HEK293 (cell line): ENCODE measurements at regions not wholly inside any gene's neighbourhood (a gene's known extent, or its start where the extent isn't known, plus 50 kb on each side); places are given as distances from the start of the nearest gene placed in this dataset.

Experiments used
- CTCF ChIA-PET: fragments of 350-600 bp; formaldehyde crosslinking; extraction: SDS; loops from one replicate; lab custom pipeline; 2021; ENCODE audit warnings: antibody characterized with exemption; lab: Yijun Ruan, JAX
- POLR2A ChIA-PET: fragments of 300-600 bp; formaldehyde crosslinking; extraction: SDS; loops from one replicate; lab custom pipeline; 2020; ENCODE audit warnings: antibody characterized with exemption, inconsistent platforms; lab: Yijun Ruan, JAX
- H3K27ac ChIP-seq: fragments of 200-500 bp; sonication (Bioruptor generic); 2 replicates; pipeline ENCODE4 v1.5.1; 2014; ENCODE audit warnings: low read depth, low read length, control low read depth, inconsistent platforms; ENCODE audit errors: extremely low read depth
- H3K36me3 ChIP-seq, 2 experiments: fragments of 200-500 bp in 1 of 2; sonication (Bioruptor generic) in 1 of 2; 1 replicate in 1 of 2; 2 replicates in 1 of 2; pipeline ENCODE4 v1.5.1; 2014 to 2017; ENCODE audit warnings: inconsistent platforms in 2 of 2, low read length in 2 of 2; ENCODE audit not compliant: control insufficient read depth in 2 of 2, insufficient read depth in 1 of 2
- H3K4me1 ChIP-seq: fragments of 200-500 bp; sonication (Bioruptor generic); 2 replicates; pipeline ENCODE4 v1.5.1; 2014; ENCODE audit warnings: mild to moderate bottlenecking, low read length, inconsistent platforms; ENCODE audit not compliant: control insufficient read depth, insufficient read depth
- H3K4me3 ChIP-seq: 2 replicates; pipeline ENCODE4 v1.5.1; 2011; ENCODE audit warnings: low read depth, mild to moderate bottlenecking, control low read depth, low read length, moderate library complexity
- H3K9me3 ChIP-seq: fragments of 200-500 bp; sonication (Bioruptor generic); 2 replicates; pipeline ENCODE4 v1.5.1; 2014; ENCODE audit warnings: low read depth, low read length, inconsistent platforms; ENCODE audit not compliant: control insufficient read depth, insufficient read depth
- KLF8 ChIP-seq: fragments of 450-650 bp; formaldehyde crosslinking; IDR thresholded peaks from 2 replicates; pipeline ENCODE4 v1.5.1; 2016; ENCODE audit warnings: missing biosample characterization, missing genetic modification characterization
- OSR2 ChIP-seq: fragments of 450-650 bp; formaldehyde crosslinking; IDR thresholded peaks from 2 replicates; pipeline ENCODE4 v1.5.1; 2016; ENCODE audit warnings: missing biosample characterization, missing genetic modification characterization
- OVOL3 ChIP-seq: fragments of 450-650 bp; formaldehyde crosslinking; IDR thresholded peaks from 2 replicates; pipeline ENCODE4 v1.5.1; 2016; ENCODE audit warnings: missing biosample characterization, missing genetic modification characterization
- REPIN1 ChIP-seq: fragments of 450-650 bp; formaldehyde crosslinking; IDR thresholded peaks from 2 replicates; pipeline ENCODE4 v1.5.1; 2017; ENCODE audit warnings: missing biosample characterization, missing genetic modification characterization, low read depth
- SETDB1 ChIP-seq: IDR thresholded peaks from one replicate; pipeline ENCODE4 v1.6.1; 2017; ENCODE audit warnings: mild to moderate bottlenecking, low read length, moderate library complexity, mixed read lengths; ENCODE audit not compliant: insufficient read length
- SP2 ChIP-seq: fragments of 450-650 bp; formaldehyde crosslinking; IDR thresholded peaks from 2 replicates; pipeline ENCODE4 v1.5.1; 2016; ENCODE audit warnings: missing biosample characterization, missing genetic modification characterization
- TRIM28 ChIP-seq: IDR thresholded peaks from 2 replicates; pipeline ENCODE4 v1.6.1; 2011; ENCODE audit warnings: low read length, control low read depth, borderline replicate concordance
- YY2 ChIP-seq: fragments of 450-650 bp; formaldehyde crosslinking; IDR thresholded peaks from 2 replicates; pipeline ENCODE4 v1.5.1; 2016; ENCODE audit warnings: missing biosample characterization, missing genetic modification characterization
- ZBTB48 ChIP-seq: fragments of 450-650 bp; formaldehyde crosslinking; IDR thresholded peaks from 2 replicates; pipeline ENCODE4 v1.5.1; 2016; ENCODE audit warnings: missing biosample characterization, missing genetic modification characterization
- ZBTB8A ChIP-seq: fragments of 450-650 bp; formaldehyde crosslinking; IDR thresholded peaks from 2 replicates; pipeline ENCODE4 v1.5.1; 2016; ENCODE audit warnings: missing biosample characterization, missing genetic modification characterization
- ZNF112 ChIP-seq: fragments of 450-650 bp; formaldehyde crosslinking; IDR thresholded peaks from 2 replicates; pipeline ENCODE4 v1.5.0; 2017; ENCODE audit warnings: missing biosample characterization, missing genetic modification characterization
- ZNF140 ChIP-seq: fragments of 450-650 bp; formaldehyde crosslinking; IDR thresholded peaks from 2 replicates; pipeline ENCODE4 v1.5.1; 2016; ENCODE audit warnings: missing biosample characterization, missing genetic modification characterization
- ZNF184 ChIP-seq: fragments of 450-650 bp; IDR thresholded peaks from 2 replicates; pipeline ENCODE4 v1.5.1; 2018; ENCODE audit warnings: missing biosample characterization, mild to moderate bottlenecking, missing genetic modification characterization
- ZNF19 ChIP-seq: fragments of 450-650 bp; formaldehyde crosslinking; IDR thresholded peaks from 2 replicates; pipeline ENCODE4; 2016; ENCODE audit warnings: missing biosample characterization, missing genetic modification characterization, low read depth
- ZNF311 ChIP-seq: fragments of 450-650 bp; formaldehyde crosslinking; IDR thresholded peaks from 2 replicates; pipeline ENCODE4 v1.5.1; 2017; ENCODE audit warnings: missing biosample characterization, missing genetic modification characterization, borderline replicate concordance
- ZNF366 ChIP-seq: fragments of 450-650 bp; formaldehyde crosslinking; conservative IDR thresholded peaks from 2 replicates; pipeline ENCODE4 v1.5.1; 2016; ENCODE audit warnings: missing biosample characterization, missing genetic modification characterization
- ZNF394 ChIP-seq: fragments of 450-650 bp; formaldehyde crosslinking; IDR thresholded peaks from 2 replicates; pipeline ENCODE4 v1.5.1; 2016; ENCODE audit warnings: missing biosample characterization, missing genetic modification characterization, mild to moderate bottlenecking, moderate library complexity, borderline replicate concordance
- ZNF404 ChIP-seq: fragments of 450-650 bp; formaldehyde crosslinking; IDR thresholded peaks from 2 replicates; pipeline ENCODE4 v1.5.1; 2017; ENCODE audit warnings: missing biosample characterization, missing genetic modification characterization
- ZNF423 ChIP-seq: fragments of 450-650 bp; formaldehyde crosslinking; IDR thresholded peaks from 2 replicates; pipeline ENCODE4 v1.5.1; 2016; ENCODE audit warnings: missing biosample characterization, missing genetic modification characterization
- ZNF558 ChIP-seq: fragments of 450-650 bp; formaldehyde crosslinking; IDR thresholded peaks from 2 replicates; pipeline ENCODE4 v1.5.1; 2016; ENCODE audit warnings: missing biosample characterization, missing genetic modification characterization
- ZNF561 ChIP-seq: fragments of 450-650 bp; IDR thresholded peaks from 2 replicates; pipeline ENCODE4 v1.5.1; 2018; ENCODE audit warnings: missing biosample characterization, missing genetic modification characterization, borderline replicate concordance
- ZNF585B ChIP-seq: fragments of 450-650 bp; formaldehyde crosslinking; IDR thresholded peaks from 2 replicates; pipeline ENCODE4 v1.5.1; 2016; ENCODE audit warnings: missing biosample characterization, missing genetic modification characterization
- ZNF600 ChIP-seq: fragments of 450-650 bp; formaldehyde crosslinking; IDR thresholded peaks from 2 replicates; pipeline ENCODE4 v1.5.1; 2016; ENCODE audit warnings: missing biosample characterization, missing genetic modification characterization
- ZNF623 ChIP-seq: fragments of 450-650 bp; formaldehyde crosslinking; IDR thresholded peaks from 2 replicates; pipeline ENCODE4 v1.5.1; 2016; ENCODE audit warnings: missing biosample characterization, missing genetic modification characterization
- ZNF791 ChIP-seq: fragments of 450-650 bp; formaldehyde crosslinking; IDR thresholded peaks from 2 replicates; pipeline ENCODE4 v1.5.1; 2016; ENCODE audit warnings: missing biosample characterization, missing genetic modification characterization
- TF ChIP-seq, protein P1 (sequence below): fragments of 450-650 bp; IDR thresholded peaks from 2 replicates; pipeline ENCODE4 v1.5.1; 2018; ENCODE audit warnings: missing biosample characterization, missing genetic modification characterization
- TF ChIP-seq, protein P2 (sequence below): fragments of 450-650 bp; formaldehyde crosslinking; IDR thresholded peaks from 2 replicates; pipeline ENCODE4 v1.5.1; 2017; ENCODE audit warnings: missing biosample characterization, missing genetic modification characterization
- TF ChIP-seq, protein P3 (sequence below): fragments of 450-650 bp; formaldehyde crosslinking; IDR thresholded peaks from 2 replicates; pipeline ENCODE4 v1.5.1; 2017; ENCODE audit warnings: missing biosample characterization, mild to moderate bottlenecking, missing genetic modification characterization, moderate library complexity
- TF ChIP-seq, protein P4 (sequence below): fragments of 450-650 bp; formaldehyde crosslinking; IDR thresholded peaks from 2 replicates; pipeline ENCODE4 v1.5.1; 2017; ENCODE audit warnings: missing biosample characterization, missing genetic modification characterization
- TF ChIP-seq, protein P5 (sequence below): fragments of 450-650 bp; formaldehyde crosslinking; IDR thresholded peaks from 2 replicates; pipeline ENCODE4 v1.5.1; 2016; ENCODE audit warnings: missing biosample characterization, missing genetic modification characterization

DNA sequence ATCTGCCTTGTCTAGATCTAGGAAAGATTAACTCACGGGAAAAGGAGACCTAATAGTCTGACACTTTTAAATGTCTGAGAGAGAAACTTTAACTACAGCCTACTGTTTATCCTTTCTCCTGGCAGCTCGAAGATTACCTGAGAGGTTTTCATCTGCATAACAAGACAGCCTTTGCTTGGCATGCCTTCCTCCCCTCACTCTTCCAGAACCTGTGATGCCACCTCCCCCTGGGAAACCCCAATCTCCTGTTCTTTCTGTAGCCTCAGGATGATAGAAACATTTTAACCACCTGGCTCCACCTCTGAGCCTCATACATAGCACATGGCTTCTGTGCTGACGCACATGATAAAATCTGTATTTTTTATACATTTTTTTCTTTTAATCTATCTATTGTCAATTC is 420.8 kb downstream of the CNTN6 start:
- no peak overlapping the region for H3K4me3 ChIP-seq
- CTCF ChIA-PET: no interaction called here

DNA sequence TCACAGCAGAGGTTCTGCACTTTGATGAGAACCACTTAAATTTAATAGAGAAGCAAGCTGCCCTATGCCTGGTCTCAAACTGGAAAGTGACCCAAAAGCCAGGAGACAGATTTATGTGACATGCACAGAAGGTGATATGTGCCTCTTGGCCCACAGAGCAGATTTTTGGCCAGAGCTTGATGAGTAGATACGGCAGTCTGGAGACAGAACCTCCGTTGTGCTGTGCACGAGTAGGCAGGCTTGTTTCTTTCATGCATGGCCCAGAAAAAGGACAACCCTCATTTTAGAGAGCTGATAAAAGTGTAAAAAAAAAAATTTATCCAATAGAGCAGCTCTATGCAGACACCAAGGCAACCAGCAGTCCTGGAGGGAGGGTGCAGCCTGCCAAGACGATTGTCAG is 423.1 kb downstream of the CNTN6 start:
- Histone ChIP-seq H3K36me3 (no peaks in the 10 kb centered on the region), H3K4me1 (no peaks in the 10 kb centered on the region), H3K27ac (no peak overlapping the region)
- POLR2A ChIA-PET: no interaction called here
- TF ChIP-seq ZNF600 (no peak), ZNF311 (tag by site-specific recombination) (no peak), ZNF561 (tag by site-specific recombination) (no peak), ZNF112 (no peak), ZNF184 (tag by site-specific recombination) (no peak), SETDB1 (no peak), ZNF404 (tag by site-specific recombination) (no peak), TRIM28 (no peak), YY2 (no peak)
- TF ChIP-seq, protein P1, sequence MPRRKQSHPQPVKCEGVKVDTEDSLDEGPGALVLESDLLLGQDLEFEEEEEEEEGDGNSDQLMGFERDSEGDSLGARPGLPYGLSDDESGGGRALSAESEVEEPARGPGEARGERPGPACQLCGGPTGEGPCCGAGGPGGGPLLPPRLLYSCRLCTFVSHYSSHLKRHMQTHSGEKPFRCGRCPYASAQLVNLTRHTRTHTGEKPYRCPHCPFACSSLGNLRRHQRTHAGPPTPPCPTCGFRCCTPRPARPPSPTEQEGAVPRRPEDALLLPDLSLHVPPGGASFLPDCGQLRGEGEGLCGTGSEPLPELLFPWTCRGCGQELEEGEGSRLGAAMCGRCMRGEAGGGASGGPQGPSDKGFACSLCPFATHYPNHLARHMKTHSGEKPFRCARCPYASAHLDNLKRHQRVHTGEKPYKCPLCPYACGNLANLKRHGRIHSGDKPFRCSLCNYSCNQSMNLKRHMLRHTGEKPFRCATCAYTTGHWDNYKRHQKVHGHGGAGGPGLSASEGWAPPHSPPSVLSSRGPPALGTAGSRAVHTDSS (tag by site-specific recombination): no peak
- TF ChIP-seq, protein P2, sequence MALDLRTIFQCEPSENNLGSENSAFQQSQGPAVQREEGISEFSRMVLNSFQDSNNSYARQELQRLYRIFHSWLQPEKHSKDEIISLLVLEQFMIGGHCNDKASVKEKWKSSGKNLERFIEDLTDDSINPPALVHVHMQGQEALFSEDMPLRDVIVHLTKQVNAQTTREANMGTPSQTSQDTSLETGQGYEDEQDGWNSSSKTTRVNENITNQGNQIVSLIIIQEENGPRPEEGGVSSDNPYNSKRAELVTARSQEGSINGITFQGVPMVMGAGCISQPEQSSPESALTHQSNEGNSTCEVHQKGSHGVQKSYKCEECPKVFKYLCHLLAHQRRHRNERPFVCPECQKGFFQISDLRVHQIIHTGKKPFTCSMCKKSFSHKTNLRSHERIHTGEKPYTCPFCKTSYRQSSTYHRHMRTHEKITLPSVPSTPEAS (tag by site-specific recombination): no peak
- TF ChIP-seq, all 188 proteins: peak for 0
- no peaks in the 10 kb centered on the region for H3K9me3 ChIP-seq
- CTCF ChIA-PET: no interaction called here
- no peak overlapping the region for H3K4me3 ChIP-seq

More for the DNA sequence above, 420.8 kb downstream of the CNTN6 start:
- TF ChIP-seq KLF8 (no peak), ZNF791 (tag by site-specific recombination) (no peak), ZNF623 (tag by site-specific recombination) (no peak), OSR2 (tag by site-specific recombination) (no peak), ZBTB48 (tag by site-specific recombination) (no peak), ZNF585B (no peak), ZNF423 (tag by site-specific recombination) (no peak), REPIN1 (no peak), TRIM28 (no peak), SP2 (no peak), ZBTB8A (tag by site-specific recombination) (no peak), ZNF558 (no peak), ZNF140 (tag by site-specific recombination) (no peak), ZNF394 (tag by site-specific recombination) (no peak), ZNF19 (tag by site-specific recombination) (no peak), OVOL3 (tag by site-specific recombination) (no peak), ZNF366 (no peak)
- TF ChIP-seq, protein P3, sequence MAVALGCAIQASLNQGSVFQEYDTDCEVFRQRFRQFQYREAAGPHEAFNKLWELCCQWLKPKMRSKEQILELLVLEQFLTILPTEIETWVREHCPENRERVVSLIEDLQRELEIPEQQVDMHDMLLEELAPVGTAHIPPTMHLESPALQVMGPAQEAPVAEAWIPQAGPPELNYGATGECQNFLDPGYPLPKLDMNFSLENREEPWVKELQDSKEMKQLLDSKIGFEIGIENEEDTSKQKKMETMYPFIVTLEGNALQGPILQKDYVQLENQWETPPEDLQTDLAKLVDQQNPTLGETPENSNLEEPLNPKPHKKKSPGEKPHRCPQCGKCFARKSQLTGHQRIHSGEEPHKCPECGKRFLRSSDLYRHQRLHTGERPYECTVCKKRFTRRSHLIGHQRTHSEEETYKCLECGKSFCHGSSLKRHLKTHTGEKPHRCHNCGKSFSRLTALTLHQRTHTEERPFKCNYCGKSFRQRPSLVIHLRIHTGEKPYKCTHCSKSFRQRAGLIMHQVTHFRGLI: no peak
- TF ChIP-seq, protein P4, sequence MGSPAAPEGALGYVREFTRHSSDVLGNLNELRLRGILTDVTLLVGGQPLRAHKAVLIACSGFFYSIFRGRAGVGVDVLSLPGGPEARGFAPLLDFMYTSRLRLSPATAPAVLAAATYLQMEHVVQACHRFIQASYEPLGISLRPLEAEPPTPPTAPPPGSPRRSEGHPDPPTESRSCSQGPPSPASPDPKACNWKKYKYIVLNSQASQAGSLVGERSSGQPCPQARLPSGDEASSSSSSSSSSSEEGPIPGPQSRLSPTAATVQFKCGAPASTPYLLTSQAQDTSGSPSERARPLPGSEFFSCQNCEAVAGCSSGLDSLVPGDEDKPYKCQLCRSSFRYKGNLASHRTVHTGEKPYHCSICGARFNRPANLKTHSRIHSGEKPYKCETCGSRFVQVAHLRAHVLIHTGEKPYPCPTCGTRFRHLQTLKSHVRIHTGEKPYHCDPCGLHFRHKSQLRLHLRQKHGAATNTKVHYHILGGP: no peak
- TF ChIP-seq, protein P5, sequence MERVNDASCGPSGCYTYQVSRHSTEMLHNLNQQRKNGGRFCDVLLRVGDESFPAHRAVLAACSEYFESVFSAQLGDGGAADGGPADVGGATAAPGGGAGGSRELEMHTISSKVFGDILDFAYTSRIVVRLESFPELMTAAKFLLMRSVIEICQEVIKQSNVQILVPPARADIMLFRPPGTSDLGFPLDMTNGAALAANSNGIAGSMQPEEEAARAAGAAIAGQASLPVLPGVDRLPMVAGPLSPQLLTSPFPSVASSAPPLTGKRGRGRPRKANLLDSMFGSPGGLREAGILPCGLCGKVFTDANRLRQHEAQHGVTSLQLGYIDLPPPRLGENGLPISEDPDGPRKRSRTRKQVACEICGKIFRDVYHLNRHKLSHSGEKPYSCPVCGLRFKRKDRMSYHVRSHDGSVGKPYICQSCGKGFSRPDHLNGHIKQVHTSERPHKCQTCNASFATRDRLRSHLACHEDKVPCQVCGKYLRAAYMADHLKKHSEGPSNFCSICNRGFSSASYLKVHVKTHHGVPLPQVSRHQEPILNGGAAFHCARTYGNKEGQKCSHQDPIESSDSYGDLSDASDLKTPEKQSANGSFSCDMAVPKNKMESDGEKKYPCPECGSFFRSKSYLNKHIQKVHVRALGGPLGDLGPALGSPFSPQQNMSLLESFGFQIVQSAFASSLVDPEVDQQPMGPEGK (tag by site-specific recombination): no peak
- TF ChIP-seq, all 188 proteins: peak for 0
- POLR2A ChIA-PET: no interaction called here
- Histone ChIP-seq H3K4me1 (no peaks in the 10 kb centered on the region), H3K9me3 (no peaks in the 10 kb centered on the region), H3K27ac (no peak overlapping the region), H3K36me3 (no peaks in the 10 kb centered on the region)
